GM21381 (cell line): ENCODE measurements at regions not wholly inside any gene's neighbourhood (a gene's known extent, or its start where the extent isn't known, plus 50 kb on each side); places are given as distances from the start of the nearest gene placed in this dataset.
A peak's percentile ranks its signal among the peaks of the same experiment; 100 is the strongest.
"Not testable (repeated sequence)": the region's sequence is repeated elsewhere in the genome, so short reads cannot be mapped to it uniquely, and the experiment has no call there.

Source experiments
- ATAC-seq: cut with Tn5 transposase; IDR thresholded peaks from one replicate; pipeline ENCODE4 v1.9.1; 2021; ENCODE audit warnings: mild to moderate bottlenecking, moderate library complexity; ENCODE audit not compliant: unreplicated experiment

DNA sequence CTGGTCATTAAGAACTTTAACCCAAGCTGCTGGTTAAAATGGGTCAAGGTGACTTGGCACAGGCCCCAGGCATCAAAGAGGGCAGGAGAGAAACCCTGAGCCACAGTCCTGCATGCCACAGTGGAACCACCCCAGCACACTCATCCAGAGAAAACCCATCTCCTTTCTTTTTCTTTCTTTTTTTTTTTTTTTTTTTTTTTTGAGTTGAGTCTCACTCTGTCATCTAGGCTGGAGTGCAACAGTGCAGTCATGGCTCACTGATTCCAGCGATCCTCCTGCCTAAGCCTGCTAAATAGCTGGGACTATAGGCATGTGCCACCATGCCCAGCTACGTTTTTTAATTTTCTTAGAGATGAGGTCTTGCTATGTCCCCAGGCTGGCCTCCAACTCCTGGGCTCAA, 109.2 kb upstream of the RAB4A start:
- ATAC-seq: no peak

GRCh38 chr1:229162825-229163515, 107.9 kb upstream of the RAB4A start:
- no peak for ATAC-seq

DNA sequence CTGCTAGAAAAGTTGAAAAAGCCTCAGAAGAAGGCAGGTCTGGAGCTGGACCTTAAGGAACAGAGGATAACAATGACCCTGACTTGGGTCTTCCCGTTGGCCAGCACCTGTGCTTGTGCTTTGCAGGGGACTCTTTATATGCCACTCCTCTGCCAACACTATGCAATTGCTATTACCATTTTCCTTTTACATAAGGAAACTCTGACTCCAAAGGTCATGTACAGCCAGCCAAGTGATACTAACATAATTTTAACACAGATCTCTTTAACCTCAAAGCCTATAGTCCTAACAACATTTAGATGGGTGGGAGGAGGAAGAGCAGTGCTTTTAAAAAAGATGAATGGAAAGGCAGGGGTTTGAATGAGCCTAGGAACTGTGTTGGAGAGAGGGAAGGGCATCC, 106.6 kb upstream of the RAB4A start:
- no peak for ATAC-seq

GRCh38 chr1:229164836-229165735, 105.8 kb upstream of the RAB4A start:
- no peak for ATAC-seq

- no peak for ATAC-seq
These were observed 103.6 kb upstream of the RAB4A start for GRCh38 chr1:229167318-229167717.

DNA sequence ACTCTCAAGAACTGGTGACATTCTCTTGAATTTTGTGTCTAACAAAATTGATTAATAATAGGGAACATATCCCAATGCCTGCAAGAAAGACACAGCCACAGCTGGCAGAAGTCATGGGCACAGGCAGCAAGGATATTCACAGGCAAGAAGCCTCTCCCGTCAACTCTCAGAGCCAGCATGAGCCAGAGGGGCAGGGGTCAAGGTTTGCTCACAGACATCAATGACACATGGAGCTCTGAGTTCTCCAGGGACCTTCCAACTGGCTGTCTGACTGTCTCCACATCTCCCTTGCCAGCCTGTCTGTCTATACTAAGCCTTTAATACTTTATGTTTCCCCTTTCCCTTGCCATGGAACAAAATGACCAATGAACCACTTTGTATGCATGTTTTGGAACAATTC, 101.5 kb upstream of the RAB4A start:
- ATAC-seq: no peak

DNA sequence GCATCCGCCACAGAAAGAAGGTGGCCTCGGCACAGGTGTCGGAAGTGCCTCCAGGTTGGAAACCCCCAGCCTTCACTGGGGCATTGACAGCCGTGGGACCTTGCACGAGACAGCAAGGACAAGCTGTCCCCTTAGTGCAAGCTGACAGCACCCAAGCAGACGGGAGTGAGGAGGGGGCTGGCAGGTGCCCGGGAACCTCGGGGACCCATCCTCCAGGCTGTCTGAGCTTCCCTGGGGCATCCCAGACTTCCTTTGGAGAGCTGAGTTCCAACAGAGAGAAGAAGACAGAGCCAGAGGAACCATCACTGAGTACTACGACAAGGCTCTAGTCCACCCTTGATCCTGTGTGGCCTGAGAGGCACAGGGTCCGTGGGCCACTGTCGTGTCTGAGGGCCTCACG, 100.6 kb upstream of the RAB4A start:
- ATAC-seq: no peak

GRCh38 chr1:229170778-229171505, 100.0 kb upstream of the RAB4A start:
- ATAC-seq: no peak

- no peak for ATAC-seq
These were observed 99.0 kb upstream of the RAB4A start for GRCh38 chr1:229171934-229172333.

DNA sequence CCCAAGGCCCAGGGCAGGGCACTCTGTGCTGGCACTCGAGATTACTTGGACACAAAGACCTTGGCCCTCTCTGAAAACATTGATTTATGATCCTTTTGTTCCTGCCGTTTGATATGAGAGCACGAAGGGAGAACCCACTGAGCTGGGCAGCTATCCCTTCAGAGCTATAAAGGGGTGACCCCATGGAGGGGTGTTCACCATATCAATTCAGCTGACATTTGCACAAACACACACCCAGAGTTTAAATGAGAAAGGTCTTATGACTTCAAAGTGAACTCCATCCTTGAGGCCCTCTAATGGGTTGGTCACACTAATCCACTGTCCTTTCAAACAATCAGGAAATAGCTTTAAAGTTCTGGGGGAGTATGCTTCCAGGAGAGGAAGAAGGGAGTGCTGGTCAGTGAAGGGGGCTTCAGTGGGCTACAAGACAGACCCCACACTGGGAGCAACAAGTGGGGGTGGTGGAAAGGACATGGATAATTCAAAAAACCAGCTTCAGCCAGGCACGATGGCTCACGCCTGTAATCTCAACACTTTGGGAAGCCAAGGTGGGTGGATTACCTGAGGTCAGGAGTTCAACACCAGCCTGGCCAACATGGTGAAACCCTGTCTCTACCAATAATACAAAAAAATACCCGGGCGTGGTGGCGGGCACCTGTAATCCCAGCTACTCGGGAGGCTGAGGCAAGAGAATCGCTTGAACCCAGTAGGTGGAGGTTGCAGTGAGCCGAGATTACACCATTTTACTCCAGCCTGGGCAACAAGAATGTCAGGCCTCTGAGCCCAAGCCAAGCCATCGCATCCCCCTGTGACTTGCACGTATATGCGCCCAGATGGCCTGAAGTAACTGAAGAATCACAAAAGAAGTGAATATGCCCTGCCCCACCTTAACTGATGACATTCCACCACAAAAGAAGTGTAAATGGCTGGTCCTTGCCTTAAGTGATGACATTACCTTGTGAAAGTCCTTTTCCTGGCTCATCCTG, 97.1 kb upstream of the RAB4A start:
- not testable (repeated sequence) for ATAC-seq

DNA sequence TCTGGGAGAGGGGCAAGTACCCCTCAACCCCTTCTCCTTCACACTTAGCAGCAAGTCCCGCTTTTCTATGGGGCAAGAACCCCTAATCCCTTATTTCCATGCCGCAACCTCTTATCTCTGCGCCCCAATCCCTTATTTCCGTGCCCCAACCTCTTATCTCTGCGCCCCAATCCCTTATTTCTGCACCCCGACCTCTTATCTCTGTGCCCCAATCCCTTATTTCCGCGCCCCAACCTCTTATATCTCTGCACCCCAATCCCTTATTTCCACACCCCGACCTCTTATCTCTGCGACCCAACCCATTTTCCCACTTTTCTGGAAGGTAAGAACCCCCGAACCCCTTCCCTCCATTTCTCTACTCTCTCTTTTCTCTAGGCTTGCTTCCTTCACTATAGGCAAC, 95.6 kb upstream of the RAB4A start:
- ATAC-seq: not testable (repeated sequence)

GRCh38 chr1:229176457-229176856, 94.5 kb upstream of the RAB4A start:
- ATAC-seq: not testable (repeated sequence)

- ATAC-seq: no peak
These were observed 90.8 kb upstream of the RAB4A start for GRCh38 chr1:229180161-229180560.

DNA sequence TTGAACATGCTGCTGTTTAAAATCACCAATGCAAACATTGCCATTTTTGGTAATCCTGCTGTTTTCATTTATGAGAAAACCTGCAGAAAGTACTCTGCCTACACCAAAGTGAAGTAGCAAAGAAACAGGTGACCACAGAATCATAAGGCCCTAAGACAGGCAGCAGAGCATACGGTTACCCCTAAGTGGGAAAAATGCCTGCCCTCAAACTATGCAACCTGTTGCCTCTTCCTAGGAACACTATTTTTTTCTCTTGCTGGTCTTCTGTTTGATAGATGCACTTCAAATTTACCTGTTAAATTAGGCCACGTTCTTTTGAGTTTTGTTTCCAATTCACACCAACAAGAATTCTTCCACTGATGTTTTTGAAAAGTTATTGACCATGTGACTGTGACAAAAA, 89.5 kb upstream of the RAB4A start:
- ATAC-seq: no peak

- no peak for ATAC-seq
These were observed 87.3 kb upstream of the RAB4A start for GRCh38 chr1:229183588-229183987.

DNA sequence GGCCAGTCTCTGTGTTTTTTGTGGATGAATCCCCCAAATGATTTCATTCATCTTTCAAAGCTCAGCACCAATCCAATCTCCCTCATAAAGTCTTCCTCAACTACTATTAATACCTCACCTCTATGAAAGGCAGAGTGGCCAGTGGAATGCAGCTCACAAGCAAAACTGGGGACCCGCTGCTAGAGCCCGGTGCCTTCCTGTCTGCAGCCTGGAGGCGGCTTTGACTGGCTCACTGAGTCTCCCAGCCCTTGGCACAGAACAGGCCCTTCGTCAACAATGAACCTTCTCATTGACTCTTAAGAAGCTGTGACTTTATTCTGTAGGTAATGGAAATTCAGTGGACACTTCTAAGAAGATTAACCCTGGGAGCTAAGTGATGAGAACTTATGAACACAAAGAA, 86.8 kb upstream of the RAB4A start:
- no peak for ATAC-seq

DNA sequence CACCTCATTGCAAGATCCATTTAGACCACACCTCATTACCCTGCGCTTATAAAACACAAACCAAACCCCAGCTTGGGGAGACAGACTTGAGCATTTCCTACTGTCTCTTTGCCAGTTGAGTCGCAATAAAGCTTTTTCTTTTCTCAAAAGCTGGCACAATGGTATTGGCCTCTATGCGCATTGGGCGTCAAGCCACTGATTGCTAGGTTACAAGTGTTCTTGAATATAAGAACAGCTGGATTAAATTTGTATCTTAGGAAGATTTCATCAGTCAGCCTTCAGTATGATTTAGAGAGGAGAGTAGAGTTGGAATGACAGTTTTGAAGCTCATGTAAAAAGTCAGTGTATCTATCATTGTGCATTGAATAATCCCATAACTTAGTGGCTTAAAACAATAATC, 84.9 kb upstream of the RAB4A start:
- ATAC-seq: no peak

DNA sequence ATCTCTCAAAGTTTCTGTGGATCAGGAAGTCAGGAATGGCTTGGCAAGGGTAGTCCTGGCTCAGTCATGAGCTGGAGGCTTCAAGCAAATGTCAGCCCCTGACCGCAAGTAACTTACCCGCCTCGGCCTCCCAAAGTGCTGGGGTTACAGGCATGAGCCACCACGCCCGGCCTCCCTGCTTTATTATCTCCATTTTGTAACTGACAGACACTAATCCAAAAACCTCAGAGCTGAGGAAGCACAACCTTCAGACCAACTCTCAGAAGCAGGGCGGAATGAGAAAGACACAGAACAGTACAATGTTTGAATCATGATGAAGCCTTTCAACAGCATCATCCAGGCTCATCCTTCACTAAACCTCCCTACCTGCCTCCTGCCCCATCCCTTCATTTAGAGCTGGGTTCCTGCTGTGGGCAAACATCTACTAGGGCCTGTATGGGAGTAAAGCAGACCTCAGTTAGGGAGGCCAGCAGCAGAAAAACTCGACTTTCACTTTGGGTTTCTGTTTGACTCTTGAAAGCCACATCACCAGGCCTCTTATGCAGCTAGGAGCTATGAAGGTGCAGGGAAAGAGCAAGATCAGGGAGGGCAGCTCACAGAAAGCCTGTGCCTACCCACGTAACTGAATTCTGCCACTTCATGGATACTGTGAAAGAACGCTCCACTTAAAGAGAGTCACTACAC, 84.4 kb upstream of the RAB4A start:
- ATAC-seq: peak; percentile 99

DNA sequence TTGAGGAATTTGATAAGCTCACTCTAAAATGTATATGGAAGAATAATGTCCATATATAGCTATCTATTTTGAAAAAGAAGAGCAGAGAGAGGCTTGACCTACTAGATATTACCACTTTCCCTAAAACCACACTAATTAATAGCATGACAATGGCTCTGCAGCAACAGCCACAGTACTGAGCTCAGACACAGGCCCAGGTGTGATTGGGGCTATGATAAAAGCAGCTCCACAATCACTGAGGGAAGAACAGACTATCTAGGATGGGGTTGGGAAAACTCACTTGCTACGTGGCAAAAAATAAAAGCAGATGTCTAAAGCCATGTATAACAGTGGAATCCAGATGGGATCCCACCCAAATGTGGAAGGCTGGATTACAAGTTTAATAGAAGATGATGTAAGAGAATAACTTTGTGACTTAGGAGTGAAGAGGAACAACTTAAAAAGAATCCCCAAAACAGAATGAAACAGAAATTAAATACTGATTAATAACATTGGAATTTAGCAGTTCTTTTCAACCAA, 80.8 kb upstream of the RAB4A start:
- no peak for ATAC-seq
